ENCODE measurements at regions not wholly inside any gene's neighbourhood (a gene's known extent, or its start where the extent isn't known, plus 50 kb on each side); places are given as distances from the start of the nearest gene placed in this dataset.

- no peak for DNase-seq
These were observed 230.8 kb upstream of the CST7 start for GRCh38 chr20:24718277-24718676.

GRCh38 chr20:24718696-24719095 is 230.4 kb upstream of the CST7 start:
- no peak for DNase-seq

GRCh38 chr20:24720957-24721356 is 228.1 kb upstream of the CST7 start:
- no peak for DNase-seq

- no peak for DNase-seq
These were observed 227.0 kb upstream of the CST7 start for GRCh38 chr20:24721891-24722568.

- DNase-seq = no peak
These were observed 226.5 kb upstream of the CST7 start for GRCh38 chr20:24722586-24722985.

GRCh38 chr20:24723186-24723585 is 225.9 kb upstream of the CST7 start:
- no peak for DNase-seq

GRCh38 chr20:24723647-24724352 is 225.3 kb upstream of the CST7 start:
- no peak for DNase-seq

- DNase-seq = no peak
These were observed 224.0 kb upstream of the CST7 start for GRCh38 chr20:24724982-24725533.

- no peak for DNase-seq
These were observed 221.3 kb upstream of the CST7 start for GRCh38 chr20:24727795-24728194.

- DNase-seq = no peak
These were observed 219.0 kb upstream of the CST7 start for GRCh38 chr20:24729896-24730605.

GRCh38 chr20:24730750-24731149 is 218.3 kb upstream of the CST7 start:
- no peak for DNase-seq

- DNase-seq = no peak
These were observed 217.8 kb upstream of the CST7 start for GRCh38 chr20:24731312-24731711.

- no peak for DNase-seq
These were observed 217.0 kb upstream of the CST7 start for GRCh38 chr20:24732076-24732475.

- DNase-seq = no peak
These were observed 216.5 kb upstream of the CST7 start for GRCh38 chr20:24732599-24732998.

- DNase-seq = no peak
These were observed 215.7 kb upstream of the CST7 start for GRCh38 chr20:24733416-24733815.

- DNase-seq = no peak
These were observed 214.9 kb upstream of the CST7 start for GRCh38 chr20:24734139-24734538.

GRCh38 chr20:24735263-24735662 is 213.8 kb upstream of the CST7 start:
- no peak for DNase-seq

GRCh38 chr20:24736131-24736843 is 212.8 kb upstream of the CST7 start:
- DNase-seq = no peak

- no peak for DNase-seq
These were observed 212.2 kb upstream of the CST7 start for GRCh38 chr20:24736844-24737211.

GRCh38 chr20:24737212-24737850 is 211.7 kb upstream of the CST7 start:
- DNase-seq = no peak

GRCh38 chr20:24738058-24738775 is 210.9 kb upstream of the CST7 start:
- no peak for DNase-seq

Data from KG1 (cell line).